GM12872 (cell line): ENCODE measurements at regions not wholly inside any gene's neighbourhood (a gene's known extent, or its start where the extent isn't known, plus 50 kb on each side); places are given as distances from the start of the nearest gene placed in this dataset.

Experiments used
- TF ChIP-seq, protein P1 (sequence below): IDR thresholded peaks from 3 replicates; pipeline ENCODE4 v1.5.1; 2011; ENCODE audit warnings: low read depth, mild to moderate bottlenecking, low read length, moderate library complexity; ENCODE audit not compliant: insufficient read depth

DNA sequence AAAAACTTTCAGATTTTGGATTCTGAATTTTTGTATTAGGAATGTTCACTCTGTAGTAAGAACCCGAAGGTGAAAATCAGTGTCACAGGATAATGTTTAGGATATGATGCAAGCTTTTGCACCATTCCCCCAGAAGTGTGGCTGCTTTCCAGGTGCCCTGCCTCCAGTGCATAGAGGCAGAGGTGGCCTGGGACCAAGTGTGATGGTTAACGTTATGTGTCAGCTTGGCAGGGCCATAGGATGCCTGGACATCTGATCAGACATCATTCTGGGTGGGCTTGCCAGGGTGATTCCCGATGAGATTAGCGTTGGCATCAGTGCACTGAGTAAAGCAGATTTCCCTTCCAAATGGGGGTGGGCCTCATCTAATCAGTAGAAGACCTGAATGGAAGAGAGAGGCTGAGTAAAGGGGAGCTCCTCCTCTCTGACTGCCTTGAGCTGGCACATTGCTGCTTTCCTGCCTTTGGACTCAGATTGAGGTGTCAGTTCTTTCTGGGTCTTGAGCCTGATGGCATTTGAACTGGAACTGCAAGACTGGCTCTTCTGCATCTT lies 177.4 kb upstream of the HS6ST1 start:
- TF ChIP-seq, protein P1, sequence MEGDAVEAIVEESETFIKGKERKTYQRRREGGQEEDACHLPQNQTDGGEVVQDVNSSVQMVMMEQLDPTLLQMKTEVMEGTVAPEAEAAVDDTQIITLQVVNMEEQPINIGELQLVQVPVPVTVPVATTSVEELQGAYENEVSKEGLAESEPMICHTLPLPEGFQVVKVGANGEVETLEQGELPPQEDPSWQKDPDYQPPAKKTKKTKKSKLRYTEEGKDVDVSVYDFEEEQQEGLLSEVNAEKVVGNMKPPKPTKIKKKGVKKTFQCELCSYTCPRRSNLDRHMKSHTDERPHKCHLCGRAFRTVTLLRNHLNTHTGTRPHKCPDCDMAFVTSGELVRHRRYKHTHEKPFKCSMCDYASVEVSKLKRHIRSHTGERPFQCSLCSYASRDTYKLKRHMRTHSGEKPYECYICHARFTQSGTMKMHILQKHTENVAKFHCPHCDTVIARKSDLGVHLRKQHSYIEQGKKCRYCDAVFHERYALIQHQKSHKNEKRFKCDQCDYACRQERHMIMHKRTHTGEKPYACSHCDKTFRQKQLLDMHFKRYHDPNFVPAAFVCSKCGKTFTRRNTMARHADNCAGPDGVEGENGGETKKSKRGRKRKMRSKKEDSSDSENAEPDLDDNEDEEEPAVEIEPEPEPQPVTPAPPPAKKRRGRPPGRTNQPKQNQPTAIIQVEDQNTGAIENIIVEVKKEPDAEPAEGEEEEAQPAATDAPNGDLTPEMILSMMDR = no peak

DNA sequence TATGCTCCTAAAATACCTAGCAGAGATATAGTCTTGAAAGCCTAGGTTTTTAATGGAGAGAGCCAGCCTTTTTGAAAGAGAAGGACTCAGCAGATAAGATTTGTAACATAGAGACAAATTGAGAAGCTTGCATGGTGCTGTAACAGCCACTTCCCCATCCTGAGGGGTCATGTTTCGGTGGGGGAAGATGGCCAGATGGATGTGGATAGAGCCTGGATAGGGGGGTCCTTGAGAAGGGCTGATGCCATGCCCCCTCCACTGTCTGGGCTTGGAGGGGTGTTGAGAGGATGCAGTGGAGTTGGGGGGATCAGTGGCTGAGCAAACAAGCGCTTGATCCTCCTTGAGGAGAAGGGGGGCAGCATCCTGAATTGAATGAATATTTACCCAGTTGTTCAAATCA lies 178.0 kb upstream of the HS6ST1 start:
- TF ChIP-seq, protein P1 = no peak

DNA sequence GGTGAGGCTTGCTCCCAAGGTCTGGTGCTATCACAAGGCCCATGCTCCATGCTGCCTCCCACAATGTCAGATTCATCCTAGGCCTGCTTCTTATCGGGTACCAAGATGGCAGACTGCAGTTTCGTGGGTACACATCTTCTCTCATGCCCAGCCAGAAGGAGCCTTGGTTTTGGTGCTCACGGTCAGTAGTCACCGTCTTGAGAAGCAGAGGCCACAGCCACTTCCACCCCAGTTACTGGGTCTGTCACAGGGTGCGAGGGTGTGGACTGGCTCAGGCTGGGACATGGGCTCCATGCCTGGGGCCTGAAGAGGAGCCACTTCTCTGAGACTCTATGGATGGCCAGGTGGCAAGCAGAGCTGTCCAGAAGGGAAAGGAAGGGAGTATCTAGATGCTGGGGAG lies 178.8 kb upstream of the HS6ST1 start:
- TF ChIP-seq, protein P1 = no peak

DNA sequence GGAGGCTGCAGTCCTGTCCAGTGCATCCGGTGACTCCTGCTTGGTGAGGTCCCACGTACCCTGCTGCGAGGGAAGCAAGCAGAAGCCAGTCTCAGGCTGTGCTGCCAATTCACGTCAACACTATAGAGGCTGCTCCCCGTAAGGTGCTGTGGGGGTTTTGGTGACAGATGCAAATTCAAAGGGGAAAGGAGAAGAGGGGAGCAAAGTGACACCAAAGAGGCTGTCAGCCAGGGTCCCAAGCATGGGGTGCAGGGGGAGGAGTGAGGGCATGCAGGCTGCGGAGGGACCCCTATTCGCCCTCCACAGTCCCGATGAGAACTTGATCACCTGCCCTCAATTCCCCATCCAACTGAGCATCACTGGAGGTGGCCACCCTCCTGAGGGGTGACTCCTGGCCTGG lies 179.4 kb upstream of the HS6ST1 start:
- TF ChIP-seq, protein P1 = no peak

DNA sequence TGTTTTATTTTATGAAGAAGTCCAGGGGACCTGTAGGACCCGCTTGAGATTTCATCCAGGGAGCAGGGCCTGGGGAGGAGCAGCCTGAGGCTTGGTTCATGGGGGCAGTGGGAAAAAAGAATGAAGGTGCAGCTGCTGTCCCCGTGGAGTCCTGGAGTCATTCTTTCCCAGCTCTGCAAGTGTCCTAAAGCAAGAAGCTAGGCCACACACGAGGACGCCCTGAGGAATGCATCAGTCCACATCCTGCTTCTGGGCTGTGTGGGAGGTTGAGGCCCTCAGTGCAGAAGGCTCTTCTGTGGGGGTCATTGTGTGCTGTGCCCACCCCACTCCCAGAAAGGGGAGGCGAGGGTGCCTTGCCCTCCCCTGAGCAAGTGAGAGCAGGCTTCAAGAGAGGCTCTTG lies 179.9 kb upstream of the HS6ST1 start:
- TF ChIP-seq, protein P1 = no peak

DNA sequence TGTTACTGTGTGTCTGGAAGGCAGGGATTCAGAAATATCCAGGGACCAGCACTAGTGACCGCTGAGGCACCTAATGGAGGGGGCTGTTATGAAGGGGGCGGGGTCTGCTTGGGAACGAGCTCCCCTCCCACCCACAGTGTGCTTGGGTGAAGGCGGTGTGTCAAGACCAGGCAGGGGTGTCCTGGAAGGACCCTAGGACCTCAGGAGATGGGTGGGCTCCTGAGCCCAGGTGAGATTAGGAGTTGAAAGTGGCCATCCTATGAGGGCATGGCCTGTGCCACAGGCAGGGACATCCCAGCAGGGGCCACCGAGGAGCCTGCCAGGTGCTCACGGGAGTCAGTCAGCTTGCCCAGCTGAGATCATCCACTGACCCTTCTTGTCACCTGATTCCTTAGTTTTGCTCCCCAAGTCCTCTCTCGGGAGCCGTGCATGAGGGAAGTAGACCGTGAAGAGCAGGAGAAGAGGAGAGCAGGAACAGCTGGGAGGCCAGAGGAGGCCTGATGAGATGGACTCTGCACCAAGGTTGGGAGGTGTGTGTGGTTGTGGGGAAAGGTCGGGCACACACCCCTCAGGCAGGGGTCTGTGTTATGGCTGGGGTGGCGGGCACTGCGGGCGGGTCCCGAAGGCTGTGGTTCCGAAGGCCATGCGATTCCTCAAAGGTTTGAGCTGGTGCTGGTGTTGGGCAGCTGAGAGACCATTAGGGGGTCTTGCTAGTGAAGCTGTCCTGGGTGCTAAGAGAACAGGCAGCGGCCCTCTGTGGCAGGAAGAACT lies 180.9 kb upstream of the HS6ST1 start:
- TF ChIP-seq, protein P1 = no peak

DNA sequence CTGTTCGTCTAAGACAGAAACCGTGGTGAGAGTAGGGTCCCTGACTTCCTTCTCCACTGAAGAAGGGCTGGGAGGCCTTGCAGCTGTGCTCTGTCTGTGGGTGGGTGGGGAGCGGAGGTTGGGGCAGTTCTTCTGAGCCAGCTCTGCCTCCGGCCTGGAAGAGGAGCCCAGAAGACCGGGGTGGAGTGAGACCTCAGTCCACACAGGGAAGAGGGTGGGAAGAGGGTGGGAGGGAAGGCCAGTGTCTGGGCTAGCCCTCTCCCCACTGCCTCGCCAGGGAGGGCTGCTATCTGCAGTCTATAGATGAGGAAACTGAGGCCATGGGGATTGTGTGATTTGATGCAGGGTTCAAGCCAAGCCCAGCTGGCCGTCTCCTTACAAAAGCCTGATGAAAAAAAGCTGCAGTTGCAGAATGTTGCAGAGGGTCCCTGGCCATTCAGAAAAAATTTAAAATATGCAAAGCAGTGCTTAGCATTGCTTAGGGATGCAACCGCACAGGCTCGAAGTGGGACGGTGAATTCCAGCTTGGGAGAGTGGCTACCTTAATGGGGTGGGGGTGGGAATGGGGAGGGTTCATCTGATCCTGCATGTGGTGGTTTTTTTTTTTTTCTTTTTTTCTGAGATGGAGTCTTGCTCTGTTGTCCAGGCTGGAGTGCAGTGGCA lies 181.6 kb upstream of the HS6ST1 start:
- TF ChIP-seq, protein P1 = no peak
